ENCODE measurements at regions not wholly inside any gene's neighbourhood (a gene's known extent, or its start where the extent isn't known, plus 50 kb on each side); places are given as distances from the start of the nearest gene placed in this dataset.
"Not testable (repeated sequence)": the region's sequence is repeated elsewhere in the genome, so short reads cannot be mapped to it uniquely, and the experiment has no call there.

GRCh38 chr15:20294651-20295237 lies 246.9 kb downstream of the GOLGA6L6 start:
- in situ Hi-C loops (cut with MboI; ENCODE audit: low pct_unique_long_range_greater_than_20kb in 2 of 9, low sequenced_read_pairs in 9 of 9, unreplicated experiment in 9 of 9): no loop called here
- H3K27ac ChIP-seq: no peak overlapping the region
- 30 to 89% (median 56%) methylated on average over 2 to 25 of the region's 80 CpGs; no CpG with 5 or more reads in 3 of the 10 experiments for WGBS, 10 experiments
- no peaks in the 10 kb centered on the region for H3K4me1 ChIP-seq (replicated peaks in 1 of 2)
- no peak for ATAC-seq (replicated peaks in 6 of 8)
- H3K4me3 ChIP-seq: peak overlapping the region in 1 of 5 donors; percentile 49

- H3K27ac ChIP-seq; in situ Hi-C loops (cut with MboI; ENCODE audit: low pct_unique_long_range_greater_than_20kb in 2 of 9, low sequenced_read_pairs in 9 of 9, unreplicated experiment in 9 of 9); ATAC-seq (replicated peaks in 6 of 8); H3K4me3 ChIP-seq; H3K4me1 ChIP-seq (replicated peaks in 1 of 2): not testable (repeated sequence)
- WGBS, 10 experiments: 1 to 68% (median 26%) methylated on average over 4 to 5 of the region's 5 CpGs; no CpG with 5 or more reads in 1 of the 10 experiments
These were observed 249.1 kb downstream of the GOLGA6L6 start for GRCh38 chr15:20292422-20293005.

DNA sequence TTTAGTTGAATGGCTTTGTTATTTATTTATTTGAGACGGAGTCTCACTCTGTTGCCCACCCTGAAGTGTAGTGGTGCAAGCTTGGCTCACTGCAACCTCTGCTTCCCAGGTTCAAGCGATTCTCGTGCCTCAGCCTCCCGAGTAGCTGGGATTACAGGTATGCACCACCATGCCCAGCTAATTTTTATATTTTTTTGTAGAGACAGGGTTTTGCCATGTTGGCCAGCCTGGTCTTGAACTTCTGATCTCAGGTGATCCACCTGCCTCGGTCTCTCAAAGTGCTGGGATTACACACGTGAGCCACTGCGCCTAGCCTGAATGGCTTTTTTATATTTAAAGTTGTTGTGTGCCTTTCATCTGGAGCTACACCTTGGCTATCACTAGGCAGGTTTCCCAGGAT lies 250.0 kb downstream of the GOLGA6L6 start:
- ATAC-seq (replicated peaks in 6 of 8); H3K4me1 ChIP-seq (replicated peaks in 1 of 2); H3K4me3 ChIP-seq; H3K27ac ChIP-seq; in situ Hi-C loops (cut with MboI; ENCODE audit: low pct_unique_long_range_greater_than_20kb in 2 of 9, low sequenced_read_pairs in 9 of 9, unreplicated experiment in 9 of 9): not testable (repeated sequence)
- 10 to 81% (median 25%) methylated on average over 1 to 7 of the region's 7 CpGs; no CpG with 5 or more reads in 3 of the 10 experiments for WGBS, 10 experiments

GRCh38 chr15:20290606-20291005 lies 251.0 kb downstream of the GOLGA6L6 start:
- H3K27ac ChIP-seq; in situ Hi-C loops (cut with MboI; ENCODE audit: low pct_unique_long_range_greater_than_20kb in 2 of 9, low sequenced_read_pairs in 9 of 9, unreplicated experiment in 9 of 9); H3K4me1 ChIP-seq (replicated peaks in 1 of 2); ATAC-seq (replicated peaks in 6 of 8); H3K4me3 ChIP-seq: not testable (repeated sequence)
- WGBS, 10 experiments: 28 to 84% (median 49%) methylated on average over 1 to 11 of the region's 11 CpGs; no CpG with 5 or more reads in 1 of the 10 experiments

GRCh38 chr15:20289538-20290103 lies 252.0 kb downstream of the GOLGA6L6 start:
- ATAC-seq (replicated peaks in 6 of 8); H3K4me3 ChIP-seq; H3K27ac ChIP-seq; in situ Hi-C loops (cut with MboI; ENCODE audit: low pct_unique_long_range_greater_than_20kb in 2 of 9, low sequenced_read_pairs in 9 of 9, unreplicated experiment in 9 of 9); H3K4me1 ChIP-seq (replicated peaks in 1 of 2): not testable (repeated sequence)
- WGBS, 10 experiments: 0 to 75% (median 20%) methylated on average over 1 to 4 of the region's 4 CpGs

- H3K4me1 ChIP-seq (replicated peaks in 1 of 2); in situ Hi-C loops (cut with MboI; ENCODE audit: low pct_unique_long_range_greater_than_20kb in 2 of 9, low sequenced_read_pairs in 9 of 9, unreplicated experiment in 9 of 9); H3K27ac ChIP-seq; H3K4me3 ChIP-seq; ATAC-seq (replicated peaks in 6 of 8): not testable (repeated sequence)
- WGBS, 10 experiments: 0 to 56% (median 36%) methylated on average over 1 to 8 of the region's 8 CpGs; no CpG with 5 or more reads in 2 of the 10 experiments
These were observed 252.6 kb downstream of the GOLGA6L6 start for GRCh38 chr15:20288800-20289537.

DNA sequence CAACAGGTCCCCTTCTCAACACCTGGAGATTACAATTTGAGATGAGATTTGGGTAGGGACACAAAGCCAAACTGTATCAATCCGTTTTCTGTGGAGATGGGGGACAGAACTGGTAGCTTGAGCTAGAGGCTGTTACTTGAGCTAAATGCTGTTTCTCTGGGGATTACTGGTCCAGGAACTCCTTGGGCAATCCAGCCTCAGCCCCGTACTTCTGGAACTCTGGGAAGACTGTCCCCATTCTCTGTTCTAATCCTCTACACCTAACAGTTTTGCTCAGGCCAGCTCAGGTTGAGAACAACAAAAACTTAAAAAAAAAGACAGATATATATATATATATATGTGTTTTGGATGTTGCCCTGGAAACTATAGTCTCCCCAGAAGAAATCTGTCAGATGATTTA lies 255.0 kb downstream of the GOLGA6L6 start:
- 0 to 67% (median 6%) methylated on average over 1 to 2 of the region's 2 CpGs; no CpG with 5 or more reads in 7 of the 10 experiments for WGBS, 10 experiments
- ATAC-seq (replicated peaks in 6 of 8); H3K27ac ChIP-seq; H3K4me3 ChIP-seq; H3K4me1 ChIP-seq (replicated peaks in 1 of 2); in situ Hi-C loops (cut with MboI; ENCODE audit: low pct_unique_long_range_greater_than_20kb in 2 of 9, low sequenced_read_pairs in 9 of 9, unreplicated experiment in 9 of 9): not testable (repeated sequence)

DNA sequence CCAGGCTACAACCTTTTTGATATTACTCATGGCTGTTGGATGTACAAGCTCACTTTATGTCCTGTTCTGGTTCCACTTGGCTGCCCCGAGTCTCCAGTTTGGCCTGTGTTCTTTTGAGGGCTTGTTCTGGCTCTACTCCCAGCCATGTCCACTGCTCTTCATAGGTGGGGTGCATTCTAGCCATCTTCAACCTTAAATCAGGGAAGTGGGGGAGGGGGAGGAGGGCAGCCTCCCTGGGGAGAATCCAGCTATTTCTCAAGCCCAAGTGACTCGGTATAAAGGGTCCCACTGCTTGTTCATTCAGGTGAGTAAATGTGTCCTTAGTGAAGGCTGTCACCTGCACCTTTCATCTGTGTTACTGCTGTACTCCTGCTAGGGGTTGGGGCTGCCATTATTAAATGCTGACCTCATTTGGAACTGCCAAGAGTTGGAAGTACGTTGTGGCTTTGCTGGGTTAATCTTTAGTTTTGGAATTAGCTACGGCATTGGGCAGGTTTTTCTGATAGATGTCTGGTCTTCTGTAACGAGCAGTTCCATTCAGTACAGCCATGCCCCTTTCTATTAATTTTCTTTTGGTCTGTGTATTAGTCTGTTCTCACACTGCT lies 255.8 kb downstream of the GOLGA6L6 start:
- ATAC-seq (replicated peaks in 6 of 8); in situ Hi-C loops (cut with MboI; ENCODE audit: low pct_unique_long_range_greater_than_20kb in 2 of 9, low sequenced_read_pairs in 9 of 9, unreplicated experiment in 9 of 9); H3K4me1 ChIP-seq (replicated peaks in 1 of 2); H3K4me3 ChIP-seq; H3K27ac ChIP-seq: not testable (repeated sequence)
- WGBS, 10 experiments: 0 to 61% (median 2%) methylated on average over 1 to 5 of the region's 5 CpGs; no CpG with 5 or more reads in 1 of the 10 experiments

DNA sequence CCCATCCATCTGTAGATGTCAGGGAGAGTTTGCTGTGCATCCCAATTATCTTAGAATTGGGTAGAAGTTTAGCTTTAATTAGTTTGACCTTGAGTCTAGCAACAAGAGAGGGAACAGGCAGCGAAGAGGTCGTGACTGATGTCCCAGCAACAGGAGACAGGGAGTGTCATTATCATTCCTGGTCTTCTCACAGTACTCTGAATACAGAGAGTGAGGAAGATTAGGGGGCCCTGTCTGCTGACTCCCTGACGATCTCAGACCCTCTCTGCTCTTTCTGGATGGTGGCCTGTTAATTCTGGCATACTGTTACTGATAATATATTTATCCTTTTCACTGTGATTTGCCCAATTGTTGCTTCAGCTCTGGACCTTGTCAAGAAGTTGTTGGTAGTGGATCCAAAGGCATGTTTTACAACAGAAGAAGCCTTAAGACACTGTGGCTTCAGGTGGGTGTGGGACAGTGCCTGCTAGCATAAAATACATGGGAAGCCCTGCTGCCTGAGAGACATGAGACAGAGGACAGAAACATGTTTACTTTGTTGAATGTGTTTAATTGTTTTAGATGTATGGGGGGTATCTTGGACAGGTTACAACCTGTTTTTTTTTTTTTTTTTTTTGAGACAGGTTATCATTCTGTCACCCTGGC lies 256.6 kb downstream of the GOLGA6L6 start:
- ATAC-seq (replicated peaks in 6 of 8); H3K4me1 ChIP-seq (replicated peaks in 1 of 2); H3K27ac ChIP-seq; H3K4me3 ChIP-seq; in situ Hi-C loops (cut with MboI; ENCODE audit: low pct_unique_long_range_greater_than_20kb in 2 of 9, low sequenced_read_pairs in 9 of 9, unreplicated experiment in 9 of 9): not testable (repeated sequence)
- WGBS, 10 experiments: 0 to 31% (median 16%) methylated on average over 1 to 3 of the region's 3 CpGs; no CpG with 5 or more reads in 1 of the 10 experiments

DNA sequence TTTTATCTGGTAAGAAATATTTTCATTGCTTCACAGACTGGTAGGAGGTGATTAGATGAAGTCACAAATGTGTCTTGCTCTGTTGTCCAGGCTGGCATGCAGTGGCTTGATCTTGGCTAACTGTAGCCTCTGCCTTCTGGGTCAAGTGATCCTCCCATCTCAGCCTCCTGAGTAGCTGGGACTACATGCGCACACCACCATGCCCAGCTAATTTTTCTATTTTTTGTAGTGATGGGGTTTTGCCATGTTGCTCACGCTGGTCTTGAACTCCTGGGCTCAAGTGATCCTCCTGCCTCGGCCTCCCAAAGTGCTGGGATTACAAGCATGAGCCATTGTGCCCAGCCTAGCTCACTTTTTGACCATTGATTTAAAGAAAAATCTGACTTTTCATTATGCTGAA lies 257.9 kb downstream of the GOLGA6L6 start:
- in situ Hi-C loops (cut with MboI; ENCODE audit: low pct_unique_long_range_greater_than_20kb in 2 of 9, low sequenced_read_pairs in 9 of 9, unreplicated experiment in 9 of 9); H3K27ac ChIP-seq; H3K4me1 ChIP-seq (replicated peaks in 1 of 2); ATAC-seq (replicated peaks in 6 of 8); H3K4me3 ChIP-seq: not testable (repeated sequence)
- 0 to 71% (median 18%) methylated on average over 1 to 3 of the region's 3 CpGs; no CpG with 5 or more reads in 4 of the 10 experiments for WGBS, 10 experiments

DNA sequence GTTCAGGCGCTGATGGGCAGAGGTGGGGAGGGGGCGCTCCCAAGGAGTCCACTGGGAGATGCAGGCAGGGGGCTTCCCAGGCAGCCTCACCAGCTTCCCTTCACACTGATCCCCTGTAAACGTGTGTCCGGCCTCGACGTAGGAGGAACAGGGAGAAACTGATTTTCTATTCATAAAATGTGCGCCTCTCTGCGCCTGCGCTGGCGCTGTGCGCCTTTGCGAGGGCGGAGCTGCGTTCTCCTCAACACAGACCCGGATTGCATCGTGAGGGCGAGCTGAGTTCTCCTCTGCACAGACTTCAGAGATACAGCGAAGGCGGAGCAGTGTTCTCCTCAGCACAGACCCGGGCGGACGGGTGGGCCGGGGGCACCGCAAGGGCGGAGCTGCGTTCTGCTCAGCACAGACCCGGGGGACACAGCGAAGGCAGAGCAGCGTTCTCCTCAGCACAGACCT lies 259.1 kb downstream of the GOLGA6L6 start:
- H3K4me1 ChIP-seq (replicated peaks in 1 of 2); ATAC-seq (replicated peaks in 6 of 8); H3K27ac ChIP-seq; in situ Hi-C loops (cut with MboI; ENCODE audit: low pct_unique_long_range_greater_than_20kb in 2 of 9, low sequenced_read_pairs in 9 of 9, unreplicated experiment in 9 of 9); H3K4me3 ChIP-seq: not testable (repeated sequence)
- WGBS, 10 experiments: 47 to 90% (median 71%) methylated on average over 2 to 29 of the region's 29 CpGs

- H3K27ac ChIP-seq; H3K4me3 ChIP-seq; in situ Hi-C loops (cut with MboI; ENCODE audit: low pct_unique_long_range_greater_than_20kb in 2 of 9, low sequenced_read_pairs in 9 of 9, unreplicated experiment in 9 of 9); ATAC-seq (replicated peaks in 6 of 8); H3K4me1 ChIP-seq (replicated peaks in 1 of 2): not testable (repeated sequence)
- WGBS, 10 experiments: 6 to 76% (median 27%) methylated on average over 3 to 7 of the region's 7 CpGs
These were observed 259.9 kb downstream of the GOLGA6L6 start for GRCh38 chr15:20281567-20282275.
